CD4-positive, alpha-beta T cell treated with Interleukin-15 for 4 hours (primary cell): ENCODE measurements at regions not wholly inside any gene's neighbourhood (a gene's known extent, or its start where the extent isn't known, plus 50 kb on each side); places are given as distances from the start of the nearest gene placed in this dataset.

ENCODE experiments used
- DNase-seq: peaks from one replicate; pipeline ENCODE4 v3.0.0-alpha.2; 2020; ENCODE audit warnings: low spot score

DNA sequence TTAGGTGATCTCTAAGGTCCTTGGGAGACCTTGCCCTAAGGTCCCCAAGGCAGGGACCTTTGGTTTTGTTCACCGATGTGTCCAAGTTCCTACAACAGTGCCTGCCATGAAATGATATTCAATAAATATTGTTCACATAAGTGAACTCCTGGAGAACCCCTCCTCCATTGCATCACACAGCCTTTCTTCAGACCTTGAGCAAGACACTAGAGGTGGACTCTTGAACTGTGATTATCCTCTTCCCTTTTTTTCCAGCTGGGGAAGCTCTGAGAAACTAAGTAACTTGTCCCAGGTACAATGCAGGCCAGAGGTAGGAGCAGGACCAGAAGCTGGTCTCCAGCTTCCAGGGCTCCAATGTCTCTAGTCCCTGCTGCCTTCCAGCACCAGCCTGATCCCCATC, 76.6 kb upstream of the LMO1 start:
- DNase-seq = no peak

DNA sequence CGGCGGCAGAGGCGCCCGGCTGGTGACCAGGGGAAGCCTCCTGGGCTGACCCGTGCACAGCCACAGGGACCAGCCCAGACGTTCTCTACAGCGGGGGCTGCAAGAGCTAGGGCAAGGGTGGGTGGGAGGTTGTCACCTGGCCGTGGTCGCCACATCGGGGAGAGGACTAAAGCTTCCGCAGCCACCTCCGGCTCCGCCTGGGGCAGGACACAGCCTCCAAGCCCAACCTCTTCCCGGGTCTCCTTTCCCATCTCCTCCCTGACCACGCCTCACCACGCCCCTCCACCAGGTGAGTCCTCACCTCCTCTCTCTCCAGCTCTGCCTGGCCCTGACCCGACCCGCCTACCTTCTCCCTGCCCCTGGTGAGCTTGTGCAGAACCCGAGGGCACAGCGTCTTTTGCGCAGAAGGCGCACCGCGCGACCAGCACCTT, 75.9 kb upstream of the LMO1 start:
- no peak for DNase-seq

DNA sequence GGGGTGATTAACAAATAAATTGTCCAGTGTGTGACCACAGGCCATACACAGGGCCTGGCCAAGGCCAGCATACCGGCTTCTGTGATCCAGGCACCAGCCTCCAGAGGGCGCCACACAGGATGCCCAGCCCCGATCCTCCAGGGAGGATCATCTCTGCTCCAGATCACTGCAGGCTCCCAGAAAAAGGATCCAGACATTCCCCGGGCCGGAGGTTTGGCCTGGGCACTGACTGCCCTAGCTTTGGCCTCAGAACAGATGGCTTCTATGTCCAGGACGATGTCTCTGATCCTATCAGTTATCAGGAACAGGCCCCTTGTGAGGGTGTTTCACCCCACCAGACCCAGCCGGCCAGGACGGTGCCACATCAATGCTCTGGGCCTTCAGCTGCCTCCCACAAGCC, 74.5 kb upstream of the LMO1 start:
- no peak for DNase-seq

DNA sequence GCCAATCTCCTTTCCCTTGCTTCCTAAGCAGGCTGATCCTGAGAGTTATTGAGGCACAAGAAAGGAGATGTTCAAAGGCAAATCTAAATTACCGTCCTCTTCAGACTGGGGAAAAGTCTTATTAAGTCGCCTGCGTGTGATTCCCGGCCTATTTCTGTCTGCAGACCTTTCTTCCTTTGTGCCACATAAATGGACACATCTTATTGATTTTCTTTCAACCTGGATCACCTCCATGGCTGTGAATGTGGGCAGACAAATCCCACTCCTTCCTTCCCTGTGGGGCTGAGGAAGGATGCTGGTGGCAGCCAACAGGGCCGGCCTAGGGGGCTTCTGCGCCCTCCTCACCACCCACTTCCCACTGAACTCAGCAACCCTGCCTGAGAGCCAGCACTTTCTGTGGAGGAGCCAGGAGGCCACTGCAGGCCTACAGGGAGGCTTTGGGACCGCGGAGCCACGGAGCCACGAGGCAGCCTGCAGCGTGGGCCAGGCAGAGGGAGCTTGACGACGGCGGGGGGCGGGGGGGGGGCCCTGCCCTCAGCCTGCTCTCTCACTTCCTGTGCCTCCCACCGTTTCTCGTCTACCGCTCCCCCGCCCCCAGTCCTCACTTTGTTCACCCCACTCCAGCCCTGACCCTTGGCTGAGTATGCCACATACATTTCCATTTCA, 73.6 kb upstream of the LMO1 start:
- DNase-seq = no peak

DNA sequence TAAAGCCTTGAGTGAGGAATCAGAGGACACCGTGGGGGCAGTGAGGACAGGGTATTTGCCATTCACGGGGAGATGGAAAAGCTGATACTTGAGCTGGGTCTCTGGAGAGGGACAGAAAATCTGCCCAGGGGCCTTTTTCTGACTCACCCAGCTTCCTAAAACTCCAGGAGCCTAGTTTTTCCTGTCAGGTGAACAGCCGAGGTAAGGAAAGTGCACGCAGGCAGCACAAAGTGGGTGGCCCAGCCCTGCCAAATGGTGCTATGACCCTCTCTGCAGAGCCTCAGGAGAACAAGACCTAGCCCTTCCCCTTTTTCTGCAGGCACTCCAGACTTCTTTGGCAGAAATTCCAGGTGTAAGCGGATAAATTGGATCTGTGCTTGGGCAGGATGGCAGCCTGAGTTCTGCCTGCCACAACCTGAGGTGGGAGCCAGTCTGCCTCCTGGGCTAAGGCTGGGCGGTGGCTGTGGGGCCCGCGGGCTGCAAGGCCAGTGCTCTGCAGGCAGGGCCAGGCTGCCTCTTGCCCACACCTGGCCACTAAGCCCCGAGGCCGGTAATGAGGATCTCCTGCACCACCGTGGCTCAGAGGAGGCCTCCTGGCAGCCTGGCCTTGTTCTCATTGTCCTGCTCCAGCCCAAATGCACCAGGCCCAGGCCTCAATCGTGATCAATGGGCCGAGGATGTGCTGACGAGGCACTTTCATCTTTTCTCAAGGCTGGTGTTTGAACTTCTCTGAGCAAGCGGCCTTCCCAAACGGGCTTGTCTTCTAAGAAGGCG, 72.9 kb upstream of the LMO1 start:
- no peak for DNase-seq

DNA sequence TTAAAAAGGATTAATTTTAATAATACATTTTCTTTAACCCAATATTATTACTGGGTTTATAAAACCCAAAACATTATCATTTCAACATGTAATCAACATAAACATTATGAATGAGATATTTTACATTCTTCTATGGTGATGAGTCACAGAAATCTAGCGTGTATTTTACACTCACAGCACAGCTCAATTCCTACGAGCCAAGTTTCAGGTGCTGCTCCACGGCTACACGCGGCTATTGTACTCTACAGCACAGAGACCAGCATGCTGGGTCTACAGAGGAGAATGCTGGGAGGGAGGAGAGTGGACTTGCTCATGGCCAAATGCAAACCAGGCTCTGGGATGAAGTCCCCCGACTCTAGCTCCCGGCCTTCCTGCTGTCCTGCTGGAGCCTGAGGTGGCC, 72.0 kb upstream of the LMO1 start:
- DNase-seq = no peak

DNA sequence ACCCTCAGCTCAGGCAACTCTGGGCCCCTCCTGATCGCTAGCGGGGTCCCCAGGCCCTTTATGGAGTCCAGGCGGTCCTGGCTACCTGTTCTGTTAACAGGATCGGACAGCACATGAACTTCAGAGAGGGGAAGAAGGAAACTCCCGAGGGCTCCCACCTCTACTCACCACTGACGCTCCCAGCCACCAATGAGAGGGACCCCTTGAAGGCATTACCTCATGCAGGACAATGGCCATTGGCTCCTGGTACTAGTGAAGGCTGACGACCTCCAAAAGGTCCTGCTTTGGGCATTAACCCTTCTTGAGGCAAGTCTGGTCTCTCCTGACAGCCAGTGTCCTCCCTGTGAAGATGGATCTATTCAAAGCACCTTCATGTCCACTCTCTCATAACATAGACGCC, 71.5 kb upstream of the LMO1 start:
- DNase-seq = no peak

DNA sequence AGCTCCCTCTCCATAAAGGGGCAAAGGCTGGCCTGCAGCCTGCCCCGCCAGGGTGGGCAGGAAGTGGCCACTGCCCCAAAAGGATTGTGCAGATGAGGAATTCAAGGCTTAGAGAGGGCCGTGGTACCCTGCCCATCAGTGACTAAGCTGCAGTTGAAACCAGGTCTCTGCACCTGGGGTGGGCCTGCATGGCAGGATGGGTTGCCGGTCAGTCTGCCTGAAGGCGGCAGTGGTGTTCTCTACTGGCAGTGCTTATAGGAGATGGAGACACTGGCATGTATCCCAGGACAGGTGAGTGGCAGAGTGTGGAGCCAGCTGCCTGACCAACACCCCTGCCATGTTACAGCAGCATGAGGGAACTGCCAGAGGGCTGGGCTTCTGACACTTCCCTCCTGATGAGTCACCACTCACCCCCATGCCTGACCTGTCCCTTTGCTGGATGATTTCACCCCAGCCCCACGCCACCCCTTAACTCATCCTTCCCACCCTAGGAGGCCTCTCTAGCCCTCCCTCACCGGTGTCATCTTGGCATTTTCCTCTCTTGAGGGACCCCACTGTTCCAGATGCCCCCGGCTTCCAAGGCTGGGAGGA, 70.2 kb upstream of the LMO1 start:
- DNase-seq = no peak

DNA sequence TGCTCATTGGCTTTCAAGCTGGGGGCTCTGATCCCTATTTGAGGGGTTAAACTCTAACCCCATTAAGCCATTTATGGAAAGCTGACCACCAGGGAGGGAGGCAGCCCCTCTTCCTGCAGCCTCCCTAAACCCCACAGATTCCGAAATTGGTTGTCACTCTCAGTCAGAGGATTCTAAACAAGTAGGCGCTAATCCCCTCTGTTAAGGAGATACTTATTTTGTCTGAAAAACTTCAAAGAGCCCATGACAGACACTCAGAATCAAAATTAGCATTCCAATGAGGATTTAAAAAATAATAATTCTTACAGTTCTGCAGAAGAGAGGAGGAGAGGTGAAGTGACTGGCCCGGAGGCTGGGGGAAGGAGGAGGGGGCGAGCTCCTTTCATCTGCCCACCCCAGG, 69.7 kb upstream of the LMO1 start:
- DNase-seq = no peak

DNA sequence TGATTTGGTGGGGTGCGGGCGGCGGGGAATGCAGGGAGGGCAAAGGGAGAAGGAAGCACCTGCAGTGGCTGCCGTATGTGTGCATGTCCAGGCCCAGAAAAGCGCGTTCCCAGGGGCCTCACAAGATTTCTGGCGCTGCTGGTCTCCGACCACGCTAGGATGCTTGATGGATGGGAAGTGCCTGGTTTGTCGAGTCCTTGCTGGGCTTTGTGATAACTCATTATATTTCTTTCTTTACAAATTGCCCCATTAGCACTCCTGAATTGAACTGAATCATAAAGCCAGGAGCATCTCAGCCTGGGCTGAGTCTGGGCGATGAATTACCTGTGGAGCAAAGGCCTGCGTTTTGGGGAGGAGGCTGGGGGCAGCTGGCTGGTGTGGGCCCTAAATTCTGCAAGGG, 69.2 kb upstream of the LMO1 start:
- DNase-seq = no peak

DNA sequence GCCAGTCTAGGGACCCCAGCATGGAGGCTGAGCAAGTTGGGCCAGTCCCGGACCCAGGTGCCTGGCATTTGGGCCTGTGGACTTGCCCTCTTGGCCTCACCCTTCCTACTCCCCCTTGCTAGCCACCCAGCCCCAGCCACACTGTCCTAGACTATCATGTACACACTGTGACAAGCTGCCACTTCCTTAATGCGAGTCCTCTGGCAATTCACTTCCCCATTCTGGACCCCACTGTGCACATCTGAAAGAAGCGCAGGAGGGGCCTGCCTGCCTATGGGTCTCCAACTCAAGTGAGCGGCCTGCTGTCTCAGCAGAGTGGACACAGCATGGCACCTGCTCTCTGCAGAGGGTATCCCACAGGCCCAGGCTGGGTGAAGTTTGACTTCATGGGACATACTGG, 68.5 kb upstream of the LMO1 start:
- DNase-seq = no peak

DNA sequence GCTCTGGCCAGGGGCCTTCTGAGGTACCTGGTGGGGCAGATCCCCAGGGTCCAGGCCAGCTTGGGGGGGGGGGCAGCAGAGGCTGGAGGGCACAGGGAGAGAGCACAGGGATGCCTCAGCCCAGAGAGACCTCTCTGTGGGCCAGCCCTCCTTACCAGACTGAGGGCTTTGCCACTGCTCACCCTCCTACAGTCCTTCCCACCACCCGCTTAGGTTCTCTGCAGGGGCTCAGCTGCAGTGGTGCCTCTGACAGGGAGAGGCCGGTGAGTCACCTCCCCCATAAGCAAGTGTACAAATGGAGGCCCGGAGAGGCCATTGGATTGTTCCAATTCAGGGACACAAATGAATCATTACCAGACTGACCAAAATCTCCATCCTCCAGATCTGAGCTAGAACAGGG, 68.1 kb upstream of the LMO1 start:
- no peak for DNase-seq

DNA sequence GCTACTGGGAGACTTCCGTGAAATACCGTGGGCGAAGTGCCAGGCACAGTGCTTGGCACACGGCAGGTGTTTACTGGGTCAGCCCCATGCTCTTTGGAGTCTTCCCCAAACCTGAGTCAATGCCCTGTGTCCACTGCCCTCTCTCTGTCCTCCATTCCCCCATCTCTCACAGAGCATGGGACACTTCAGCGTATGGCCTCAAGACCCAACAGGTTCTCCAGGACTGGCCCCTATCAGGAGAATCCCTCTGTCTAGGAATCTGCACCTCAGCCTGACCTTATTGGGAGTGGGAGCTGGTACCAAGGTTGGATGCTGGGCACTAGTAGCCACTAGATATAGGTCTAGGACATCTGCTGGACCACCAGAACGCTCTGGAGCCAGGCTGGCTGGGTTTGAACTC, 67.2 kb upstream of the LMO1 start:
- DNase-seq = no peak

DNA sequence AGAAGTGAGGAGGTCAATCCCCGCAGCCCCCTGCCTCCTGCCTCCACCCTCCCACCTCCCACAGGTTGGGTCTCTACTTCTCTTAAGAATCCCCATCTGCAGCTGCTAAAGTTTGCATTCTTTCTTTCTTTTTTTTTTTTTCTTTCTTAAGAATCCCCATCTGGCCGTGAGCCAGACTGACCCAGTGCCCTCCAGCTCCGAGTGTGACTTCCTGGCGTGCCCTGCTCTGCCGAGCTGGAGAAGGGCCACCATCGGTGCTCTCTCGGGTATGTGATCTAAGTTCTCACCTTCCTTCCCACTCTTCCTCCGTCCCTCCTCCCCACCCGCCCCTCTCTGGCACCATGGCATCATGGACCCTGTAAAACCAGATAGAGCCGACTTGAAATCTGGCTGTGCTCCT, 66.7 kb upstream of the LMO1 start:
- DNase-seq = no peak

DNA sequence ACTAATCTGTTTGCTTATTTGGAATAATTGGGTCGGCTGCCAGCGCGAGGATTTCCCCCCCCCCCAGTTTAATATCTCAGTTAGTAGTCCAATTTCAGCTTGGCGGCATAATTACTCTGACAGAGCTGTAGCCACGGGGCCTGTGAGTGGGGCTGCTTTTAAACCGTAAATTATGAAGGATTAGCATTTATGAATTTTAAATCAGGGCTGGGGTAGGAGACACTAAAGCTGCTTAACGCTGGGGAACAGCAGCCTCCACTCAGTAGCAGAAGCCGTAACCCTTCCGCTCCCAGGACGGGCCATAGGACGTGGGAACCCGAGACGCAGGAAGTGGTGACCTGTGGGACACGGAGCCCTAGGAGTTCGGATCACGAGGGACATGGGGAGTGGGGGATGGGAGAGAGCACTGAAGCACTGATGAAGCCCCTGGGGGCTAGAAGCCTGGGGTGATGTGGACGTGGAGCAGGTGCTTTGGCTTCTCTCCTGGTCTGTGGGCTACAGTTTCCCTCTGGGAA, 66.2 kb upstream of the LMO1 start:
- no peak for DNase-seq

DNA sequence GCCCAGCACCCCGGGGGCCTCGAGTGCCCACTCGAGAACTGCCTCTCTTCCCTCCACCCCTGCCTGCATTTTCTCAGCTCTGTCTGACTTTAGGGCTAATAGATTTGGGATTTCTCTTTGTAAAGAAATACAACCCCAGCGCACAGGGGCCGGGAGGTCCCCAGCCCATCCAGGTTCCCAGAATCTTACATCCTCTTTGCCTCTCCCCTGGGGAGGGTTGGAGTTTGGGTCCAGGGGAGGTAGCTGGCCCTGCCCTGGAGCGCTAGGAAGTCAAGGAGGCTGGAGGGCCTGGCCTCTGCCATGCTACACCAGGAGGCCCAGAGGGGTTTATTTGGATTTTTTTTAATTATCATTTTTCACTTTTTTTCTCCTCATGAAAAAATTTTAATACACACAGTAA, 65.7 kb upstream of the LMO1 start:
- DNase-seq = no peak

DNA sequence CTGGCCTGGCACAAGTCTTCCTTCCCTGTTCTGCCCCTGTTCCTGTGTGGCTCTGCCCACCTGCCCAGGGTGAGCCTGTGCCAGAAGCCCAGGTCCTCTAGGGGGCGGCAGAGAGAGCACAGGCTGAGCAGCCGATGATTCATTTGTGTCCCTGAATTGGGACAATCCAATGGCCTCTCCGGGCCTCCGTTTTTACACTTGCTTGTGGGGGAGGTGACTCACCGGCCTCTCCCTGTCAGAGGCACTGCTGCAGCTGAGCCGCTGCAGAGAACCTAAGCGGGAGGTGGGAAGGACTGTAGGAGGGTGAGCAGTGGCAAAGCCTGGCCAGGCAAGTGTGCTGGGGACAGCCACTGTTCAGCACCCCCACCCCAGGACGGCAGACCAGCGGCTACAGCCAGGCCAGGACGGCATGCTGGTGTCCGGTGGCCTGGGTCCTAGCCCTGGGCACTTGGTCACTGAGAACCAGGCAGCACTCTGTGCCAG, 65.2 kb upstream of the LMO1 start:
- peak; percentile 43 for DNase-seq

DNA sequence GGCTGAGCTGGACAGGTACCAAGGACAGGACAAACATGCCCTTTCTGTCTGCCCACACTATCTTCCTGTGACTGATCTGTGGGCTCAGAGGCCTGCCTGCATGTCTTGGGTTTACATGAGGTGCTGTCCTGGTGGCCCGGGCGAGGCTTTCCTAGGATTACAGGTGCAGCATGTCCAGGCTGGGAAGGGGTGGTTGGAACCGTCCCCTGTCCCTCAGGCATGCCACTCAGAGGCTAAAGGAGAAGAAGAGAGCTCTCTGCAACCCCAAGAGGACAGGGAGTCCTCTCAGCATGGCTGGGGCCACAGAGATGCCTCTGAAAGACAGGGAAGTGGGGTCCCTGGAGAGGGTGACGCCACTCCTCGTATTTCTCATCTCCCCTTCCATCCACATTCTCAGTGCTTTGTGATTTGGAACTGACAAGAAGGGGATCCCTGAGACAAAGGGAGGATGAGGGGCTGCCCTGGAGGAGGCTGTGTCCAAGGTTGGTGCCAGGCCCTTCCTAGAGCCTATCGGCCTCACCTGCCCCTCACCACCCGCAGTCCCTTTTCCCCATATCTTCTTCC, 64.6 kb upstream of the LMO1 start:
- DNase-seq = no peak

DNA sequence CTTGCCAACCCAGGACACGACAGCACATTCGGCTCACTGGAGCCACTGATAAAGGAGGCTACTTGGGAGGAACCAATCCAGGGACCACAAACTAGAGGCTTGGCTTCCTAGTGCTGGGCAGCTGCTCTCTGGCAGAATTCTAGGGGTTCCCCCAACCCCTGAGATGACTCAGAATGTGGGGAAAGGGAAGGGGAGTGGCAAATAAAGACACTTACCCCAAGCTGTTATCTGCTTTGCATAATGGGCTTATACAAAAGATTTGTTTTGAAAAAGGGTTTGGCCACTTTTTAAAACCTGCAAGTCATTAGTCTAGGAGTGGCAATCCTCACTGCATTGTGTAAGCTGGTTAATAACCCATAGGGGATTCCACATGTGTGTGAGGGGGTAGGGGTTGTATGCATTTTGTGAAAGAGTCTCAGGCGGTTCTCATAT, 64.1 kb upstream of the LMO1 start:
- no peak for DNase-seq

DNA sequence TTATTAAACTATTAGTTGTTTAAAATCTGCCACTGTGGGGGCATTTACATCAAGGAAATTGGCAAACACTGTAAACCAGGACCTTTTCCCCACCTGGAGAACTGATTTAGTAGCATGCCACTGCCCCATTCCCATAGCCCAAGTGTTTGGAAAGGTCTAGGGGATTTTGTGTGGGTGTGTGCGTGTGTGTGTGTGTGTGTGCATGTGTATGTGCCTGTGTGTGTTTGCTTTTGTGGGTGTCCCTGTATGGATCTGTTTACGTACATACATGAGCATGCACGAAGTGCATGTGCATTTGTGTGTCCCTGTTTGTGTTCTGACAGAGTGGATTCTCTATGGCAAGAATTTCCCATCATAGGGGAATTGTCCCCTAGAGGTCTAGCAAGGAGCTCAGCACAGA, 62.7 kb upstream of the LMO1 start:
- DNase-seq = no peak

DNA sequence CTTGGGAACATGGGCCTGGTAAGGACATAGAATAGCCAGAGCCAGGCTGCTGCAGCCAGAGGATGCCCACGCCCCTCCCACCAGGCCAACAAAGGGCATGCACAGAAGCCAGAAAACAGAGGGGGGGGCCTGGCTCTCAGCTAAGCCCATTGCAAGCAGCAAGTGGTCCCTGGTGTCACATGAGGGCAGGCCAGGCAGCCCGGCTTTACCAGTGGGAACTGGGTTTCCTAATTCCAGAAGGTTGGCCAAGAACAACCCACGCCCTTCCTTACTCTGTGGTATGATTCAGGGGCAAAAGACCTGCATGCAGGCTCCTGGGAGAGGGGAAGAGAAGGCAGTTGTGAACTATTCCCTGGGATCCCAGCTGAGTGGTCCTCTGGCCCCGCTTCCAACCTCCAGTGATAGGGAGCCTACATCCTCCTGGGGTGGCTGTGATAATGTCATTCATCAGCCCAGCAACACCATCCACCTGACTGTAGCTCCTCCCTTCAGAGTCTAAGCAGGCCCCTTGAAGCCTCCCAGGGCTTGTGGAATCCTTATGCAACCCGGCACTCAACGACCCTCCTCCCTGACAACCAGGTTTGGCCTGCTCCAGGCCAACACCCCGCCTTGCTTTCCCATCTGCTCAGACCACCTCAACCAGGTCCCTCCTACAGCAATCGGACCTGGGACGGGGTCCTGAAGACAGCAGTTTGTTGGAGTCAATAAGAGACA, 62.1 kb upstream of the LMO1 start:
- no peak for DNase-seq
